ENCODE measurements at regions not wholly inside any gene's neighbourhood (a gene's known extent, or its start where the extent isn't known, plus 50 kb on each side); places are given as distances from the start of the nearest gene placed in this dataset.
"Not testable (repeated sequence)": the region's sequence is repeated elsewhere in the genome, so short reads cannot be mapped to it uniquely, and the experiment has no call there.

DNA sequence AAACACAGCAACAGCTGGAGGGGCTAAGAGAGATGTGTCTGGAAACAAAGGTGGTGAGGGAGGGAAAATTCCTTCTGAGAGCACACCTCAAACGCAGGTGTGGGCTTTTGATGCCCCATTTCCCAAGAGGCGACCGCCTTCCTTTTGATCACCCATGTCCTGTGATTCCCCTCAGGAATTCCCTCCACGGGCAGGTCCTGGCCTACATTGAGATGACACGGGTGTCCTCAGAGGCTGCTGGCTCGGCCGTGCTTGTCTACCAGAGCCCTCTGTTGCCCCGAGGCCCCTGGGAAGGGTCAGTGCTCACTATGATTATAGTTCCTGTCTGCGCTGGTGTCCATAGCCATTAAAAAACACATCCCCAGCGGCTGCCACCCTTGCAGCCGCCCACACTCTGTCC is 242.6 kb downstream of the TFAP2C start:
- DNase-seq (ENCODE audit: low read depth in 2 of 2): no peak

DNA sequence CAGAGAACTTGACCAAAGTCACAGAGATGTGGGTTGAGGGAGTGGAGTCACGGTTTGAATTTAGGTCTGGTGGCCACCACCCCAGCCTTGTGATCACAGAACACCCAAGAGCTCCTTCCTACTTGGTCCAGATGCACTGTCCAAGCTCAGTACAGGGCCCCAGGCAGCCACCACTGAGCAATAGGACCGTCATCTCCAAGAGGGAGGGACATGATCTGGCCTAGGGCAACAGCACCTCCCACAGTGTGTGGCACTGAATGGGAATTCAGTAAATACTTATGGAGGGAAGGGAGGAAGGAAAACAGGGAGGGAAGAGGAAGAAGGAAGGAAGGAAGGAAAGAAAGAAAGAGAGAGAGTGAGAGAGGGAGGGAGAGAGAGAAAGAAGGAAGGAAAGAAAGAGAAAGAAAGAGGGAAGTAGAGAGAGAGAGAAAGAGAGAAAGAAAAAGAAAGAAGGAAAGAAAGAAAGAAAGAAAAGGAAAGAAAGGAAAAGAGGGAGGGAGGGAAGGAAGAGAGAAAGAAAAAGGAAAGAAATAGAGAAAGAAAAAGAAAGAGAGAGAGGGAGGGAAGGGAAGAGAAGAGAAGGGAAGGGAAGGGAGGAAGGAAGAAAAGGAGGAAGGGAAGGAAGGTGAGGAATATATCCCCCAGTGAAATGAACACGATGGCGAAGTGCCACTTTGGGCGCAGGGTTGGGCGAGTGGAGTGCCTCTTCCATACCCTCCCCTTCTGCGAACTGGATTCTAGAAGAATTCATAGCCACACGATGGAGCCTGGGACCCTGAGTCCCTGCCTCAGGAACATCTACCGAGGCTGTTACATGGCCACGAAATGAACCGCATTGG is 243.7 kb downstream of the TFAP2C start:
- DNase-seq (ENCODE audit: low read depth in 2 of 2): no peak

DNA sequence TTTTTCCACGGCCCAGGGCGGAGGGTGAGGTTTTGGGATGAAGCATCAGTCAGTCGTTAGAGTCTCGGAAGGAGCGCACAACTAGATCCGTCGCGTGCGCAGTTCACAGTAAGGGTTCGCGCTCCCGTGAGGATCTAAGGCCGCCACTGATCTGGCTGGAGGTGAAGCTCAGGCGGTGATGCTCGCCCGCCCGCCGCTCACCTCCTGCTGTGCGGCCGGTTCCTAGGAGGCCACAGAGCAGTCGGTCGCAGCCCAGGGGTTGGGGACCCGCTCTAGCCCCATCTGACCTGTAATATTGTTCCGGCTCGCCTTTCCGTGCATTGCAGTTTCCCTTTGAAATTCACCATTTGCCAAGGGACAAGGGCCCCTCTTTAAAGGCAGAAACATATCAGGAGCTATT is 244.7 kb downstream of the TFAP2C start:
- no peak for DNase-seq (ENCODE audit: low read depth in 2 of 2)

DNA sequence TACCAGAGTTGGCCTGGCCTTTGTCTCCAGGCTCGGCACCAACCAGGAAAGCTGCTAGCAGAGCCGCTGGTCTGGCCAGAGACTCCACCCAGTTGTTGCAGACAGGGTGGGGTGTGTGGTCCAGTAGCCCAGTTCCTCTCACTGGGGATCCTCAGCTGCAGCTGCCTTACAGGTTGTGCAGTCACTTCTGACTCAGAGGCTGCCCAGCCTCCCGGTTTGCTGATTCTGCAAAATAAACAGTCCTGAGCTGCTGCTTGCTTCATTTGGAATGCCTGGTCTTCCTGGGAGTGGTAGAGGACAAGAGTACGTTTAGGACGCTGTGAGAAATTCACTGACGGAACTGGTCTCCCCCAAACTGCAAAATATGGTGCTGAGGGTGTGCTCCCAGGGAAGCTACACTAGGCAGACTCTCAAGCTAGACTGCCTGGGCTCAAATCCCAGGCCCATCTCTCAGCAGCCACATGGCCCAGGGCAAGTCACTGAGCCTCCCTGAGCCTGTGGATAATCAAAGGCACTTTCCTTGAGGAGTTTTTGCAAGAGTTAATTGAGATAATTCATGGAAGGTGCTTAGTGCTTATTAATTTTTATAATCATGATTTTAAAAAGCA is 246.1 kb downstream of the TFAP2C start:
- DNase-seq (ENCODE audit: low read depth in 2 of 2): peak in 1 of 2 donors; percentile 8

DNA sequence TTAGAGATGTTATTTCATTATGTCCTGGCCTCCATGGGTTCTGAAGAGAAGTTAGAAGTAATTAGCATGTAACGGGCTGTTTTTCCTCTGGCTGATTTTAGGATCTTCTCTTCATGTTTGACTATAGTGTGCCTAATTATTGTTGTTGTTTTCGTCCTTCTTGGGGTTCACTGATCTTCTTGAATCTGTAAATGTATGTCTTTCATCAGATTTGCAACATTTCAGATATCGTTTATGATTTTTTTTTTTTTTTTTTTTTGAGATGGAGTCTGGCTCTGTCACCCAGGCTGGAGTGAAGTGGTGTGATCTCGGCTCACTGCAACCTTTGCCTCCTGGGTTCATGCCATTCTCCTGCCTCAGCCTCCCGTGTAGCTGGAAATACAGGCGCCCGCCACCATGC is 246.7 kb downstream of the TFAP2C start:
- no peak for DNase-seq (ENCODE audit: low read depth in 2 of 2)

DNA sequence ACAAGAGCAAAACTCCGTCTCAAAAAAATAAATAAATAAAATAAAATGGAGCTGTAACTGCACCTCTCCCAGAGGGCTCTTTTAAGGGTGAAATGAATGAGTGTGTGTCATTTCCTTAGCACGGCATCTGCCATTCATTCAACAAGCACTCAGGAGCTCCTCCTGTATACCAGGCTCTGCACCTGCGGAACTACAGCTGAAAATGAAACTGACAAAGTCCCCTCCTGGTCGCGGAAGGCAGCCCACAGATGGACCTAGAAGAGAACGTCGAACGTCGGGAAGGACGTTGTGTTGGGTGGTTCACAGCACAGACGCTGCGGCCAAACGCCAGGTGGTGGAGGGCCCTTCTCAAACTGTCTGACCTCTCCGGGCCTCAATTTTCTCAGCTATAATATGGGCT is 256.4 kb downstream of the TFAP2C start:
- DNase-seq (ENCODE audit: low read depth in 2 of 2): no peak

DNA sequence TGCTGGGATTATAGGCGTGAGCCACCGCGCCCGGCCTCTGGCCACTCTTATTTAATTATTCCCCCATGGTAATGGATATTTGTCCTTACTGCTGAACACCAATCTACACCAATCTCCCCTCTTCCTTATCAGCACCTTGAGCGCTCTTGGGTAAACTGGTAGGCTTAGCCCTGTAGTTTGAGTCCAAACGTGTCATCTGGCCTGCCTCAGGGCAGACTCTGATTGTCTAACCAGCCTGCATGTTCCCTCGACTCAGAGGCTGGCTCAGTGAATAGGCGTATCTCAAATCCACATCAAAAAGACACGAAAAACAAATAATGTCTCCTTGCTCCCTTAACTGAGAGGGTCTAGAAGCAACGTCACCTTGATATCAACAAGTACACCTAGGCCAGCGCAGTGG is 260.9 kb downstream of the TFAP2C start:
- DNase-seq (ENCODE audit: low read depth in 2 of 2): no peak

DNA sequence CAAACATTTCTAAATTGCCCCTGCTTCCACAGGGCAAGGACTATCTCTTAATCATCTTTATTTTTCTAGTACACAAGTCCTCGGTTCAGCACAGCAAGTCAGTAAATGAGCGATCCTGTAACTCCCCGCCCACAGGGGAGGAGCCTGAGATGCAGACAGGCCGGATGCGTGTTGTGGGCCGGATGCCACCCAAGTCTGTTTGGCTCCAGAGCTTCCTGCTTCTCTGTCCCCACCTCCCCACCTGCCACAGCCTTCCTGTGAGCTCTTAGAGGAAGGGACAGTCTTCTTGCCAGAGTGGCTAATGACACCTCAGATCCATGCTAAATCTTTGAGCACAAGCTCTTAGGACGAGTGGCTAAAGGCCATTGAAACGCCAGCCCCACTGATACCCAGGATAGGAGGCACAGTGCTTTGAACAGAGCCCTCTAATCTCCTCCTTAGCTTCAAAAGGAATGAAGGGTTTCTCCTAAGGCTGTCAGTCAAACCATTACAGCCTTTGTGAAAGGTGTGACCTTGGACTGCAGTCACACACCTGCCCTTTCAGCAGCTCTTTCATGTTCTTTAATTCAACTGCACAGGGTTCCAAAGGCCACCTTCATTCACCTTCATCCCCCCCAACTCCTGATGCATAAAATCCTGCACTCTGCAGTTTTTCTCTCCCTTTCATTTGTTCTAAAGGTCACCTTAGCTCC is 264.3 kb downstream of the TFAP2C start:
- DNase-seq (ENCODE audit: low read depth in 2 of 2): peak in 1 of 2 donors; percentile 4

DNA sequence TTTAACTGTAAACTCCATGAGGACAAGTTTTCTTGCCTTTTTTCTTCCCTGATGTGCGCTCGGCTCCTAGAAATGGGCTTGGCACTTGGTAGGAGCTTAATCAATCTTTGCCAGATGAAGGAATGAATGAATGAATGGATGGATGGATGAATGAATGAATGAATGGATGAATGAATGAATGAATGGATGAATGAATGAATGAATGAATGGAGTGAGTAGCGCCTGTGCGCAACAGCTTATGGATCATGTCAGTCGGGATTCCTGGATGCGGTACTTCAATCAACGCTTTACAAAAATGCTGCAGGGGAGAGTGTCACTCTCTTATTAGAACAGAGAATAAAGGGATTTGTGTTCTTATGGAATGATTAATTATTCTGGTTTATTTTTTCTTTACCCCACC is 267.3 kb downstream of the TFAP2C start:
- DNase-seq (ENCODE audit: low read depth in 2 of 2): no peak

DNA sequence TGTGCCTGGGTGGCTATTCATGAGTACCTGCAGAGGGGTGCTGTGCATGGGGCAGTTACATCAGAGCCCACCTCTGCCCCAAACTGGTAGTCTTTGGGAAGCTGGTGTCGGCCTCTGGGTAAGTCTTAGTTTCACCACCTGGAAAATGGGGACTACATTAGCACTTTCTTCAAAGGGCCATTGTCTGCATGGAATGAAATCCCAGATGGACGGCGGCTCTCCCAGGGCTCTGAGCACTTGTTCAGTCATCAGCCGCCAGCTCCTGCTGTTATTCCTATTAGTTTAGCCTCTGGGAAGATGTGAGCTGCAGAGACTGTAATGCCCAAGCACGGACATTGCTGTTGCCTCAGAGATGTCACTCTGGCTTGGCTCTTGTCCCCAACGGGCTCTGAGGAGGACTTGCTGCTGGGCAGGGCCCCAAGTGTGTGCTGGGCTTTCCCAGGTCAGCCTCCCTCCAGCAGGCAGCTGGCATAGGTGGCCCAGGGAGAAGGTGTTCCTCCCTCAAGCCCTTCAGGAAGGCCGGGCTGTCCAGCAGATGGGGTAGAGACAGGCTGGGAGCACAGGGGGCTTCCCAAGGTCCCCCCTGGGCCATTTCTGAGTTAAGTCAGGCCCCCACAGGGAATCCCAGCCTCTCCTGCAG is 268.3 kb downstream of the TFAP2C start:
- no peak for DNase-seq (ENCODE audit: low read depth in 2 of 2)

DNA sequence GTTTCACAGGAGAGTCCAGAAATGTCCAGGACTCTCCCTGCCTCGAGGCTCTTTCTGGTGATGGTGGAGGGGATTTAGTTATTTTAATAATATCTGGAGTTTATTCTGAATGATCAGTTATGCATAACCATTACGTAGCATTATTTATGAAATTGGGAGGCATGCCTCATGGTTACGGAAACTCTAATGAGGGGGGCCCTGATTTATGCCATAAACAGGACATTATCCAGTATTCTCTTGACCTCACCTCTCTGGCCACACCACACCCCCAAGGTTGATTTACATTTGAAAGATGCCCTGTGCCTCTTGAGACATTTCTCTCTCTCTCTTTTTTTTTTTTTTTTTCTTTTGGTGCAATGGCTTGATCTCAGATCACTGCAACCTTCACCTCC is 268.8 kb downstream of the TFAP2C start:
- DNase-seq (ENCODE audit: low read depth in 2 of 2): no peak

DNA sequence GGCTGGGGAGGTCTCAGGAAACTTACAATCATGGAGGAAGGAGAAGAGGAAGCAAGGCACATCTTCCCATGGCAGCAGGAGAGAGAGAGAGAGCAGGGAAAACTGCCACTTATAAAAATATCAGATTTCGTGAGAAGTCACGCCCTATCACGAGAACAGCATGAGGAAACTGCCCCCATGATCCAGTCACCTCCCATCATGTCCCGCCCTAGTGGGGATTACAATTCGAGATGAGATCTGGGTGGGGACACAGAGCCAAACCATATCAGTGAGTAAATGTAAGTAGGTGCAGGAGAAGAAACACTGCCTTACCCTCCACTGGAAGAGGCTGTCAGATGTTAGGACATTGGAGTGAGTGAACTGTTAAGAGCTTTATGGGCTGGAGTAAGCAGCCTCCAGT is 270.4 kb downstream of the TFAP2C start:
- no peak for DNase-seq (ENCODE audit: low read depth in 2 of 2)

DNA sequence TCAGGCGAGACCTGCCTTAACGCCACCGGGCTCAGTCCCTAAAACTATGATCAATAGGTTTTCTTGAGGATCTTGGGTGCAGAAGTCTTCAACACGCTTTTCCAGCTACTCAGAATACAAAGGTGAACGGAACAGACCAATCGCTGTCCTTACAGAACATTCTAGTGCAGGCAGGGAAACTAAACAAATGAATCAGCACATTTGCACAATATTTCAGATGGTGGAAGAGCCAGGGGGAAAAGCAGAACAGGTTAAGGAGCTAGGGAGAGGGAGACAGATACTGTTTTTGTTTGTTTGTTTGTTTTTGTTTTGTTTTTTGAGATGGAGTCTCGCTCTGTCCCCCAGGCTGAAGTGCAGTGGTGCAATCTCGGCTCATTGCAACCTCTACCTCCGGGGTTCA is 271.1 kb downstream of the TFAP2C start:
- no peak for DNase-seq (ENCODE audit: low read depth in 2 of 2)

DNA sequence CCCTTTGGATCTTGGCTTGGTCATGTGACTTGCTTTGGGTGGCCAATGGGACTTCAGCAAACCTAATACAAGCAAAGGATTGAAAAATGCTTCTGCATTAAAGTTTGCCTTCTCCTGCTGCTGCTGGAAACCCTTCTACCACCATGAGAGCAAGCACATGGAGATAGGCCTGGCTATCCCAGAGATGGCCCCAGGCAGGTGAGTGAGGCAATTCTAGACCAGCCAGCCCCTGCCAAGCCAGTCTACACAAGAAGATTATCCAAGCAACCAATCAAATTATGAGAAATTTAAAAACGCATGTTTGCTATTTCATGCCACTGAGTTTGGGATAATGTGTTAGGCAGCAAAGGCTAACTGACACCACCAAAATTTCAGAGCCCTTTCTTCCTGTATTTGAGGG is 274.3 kb downstream of the TFAP2C start:
- no peak for DNase-seq (ENCODE audit: low read depth in 2 of 2)

DNA sequence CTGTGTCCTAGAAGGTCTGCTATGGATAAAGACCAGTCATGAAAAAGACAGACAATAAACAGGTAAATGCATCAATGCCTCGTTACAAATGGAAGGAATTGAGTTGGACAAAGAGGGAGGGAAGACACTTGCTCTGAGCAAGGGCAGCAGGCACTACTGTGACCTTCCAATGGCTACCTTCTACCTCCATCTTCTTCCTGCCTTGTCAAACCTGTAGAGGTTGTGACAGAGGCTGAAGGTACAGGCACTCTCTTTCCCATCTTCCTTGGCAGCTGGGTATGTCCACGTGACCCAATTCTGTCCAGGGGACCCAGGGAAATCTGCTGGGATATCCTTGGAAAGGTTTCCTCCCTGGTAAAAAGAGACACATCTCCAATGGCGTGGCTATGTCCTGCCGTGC is 274.8 kb downstream of the TFAP2C start:
- DNase-seq (ENCODE audit: low read depth in 2 of 2): no peak

DNA sequence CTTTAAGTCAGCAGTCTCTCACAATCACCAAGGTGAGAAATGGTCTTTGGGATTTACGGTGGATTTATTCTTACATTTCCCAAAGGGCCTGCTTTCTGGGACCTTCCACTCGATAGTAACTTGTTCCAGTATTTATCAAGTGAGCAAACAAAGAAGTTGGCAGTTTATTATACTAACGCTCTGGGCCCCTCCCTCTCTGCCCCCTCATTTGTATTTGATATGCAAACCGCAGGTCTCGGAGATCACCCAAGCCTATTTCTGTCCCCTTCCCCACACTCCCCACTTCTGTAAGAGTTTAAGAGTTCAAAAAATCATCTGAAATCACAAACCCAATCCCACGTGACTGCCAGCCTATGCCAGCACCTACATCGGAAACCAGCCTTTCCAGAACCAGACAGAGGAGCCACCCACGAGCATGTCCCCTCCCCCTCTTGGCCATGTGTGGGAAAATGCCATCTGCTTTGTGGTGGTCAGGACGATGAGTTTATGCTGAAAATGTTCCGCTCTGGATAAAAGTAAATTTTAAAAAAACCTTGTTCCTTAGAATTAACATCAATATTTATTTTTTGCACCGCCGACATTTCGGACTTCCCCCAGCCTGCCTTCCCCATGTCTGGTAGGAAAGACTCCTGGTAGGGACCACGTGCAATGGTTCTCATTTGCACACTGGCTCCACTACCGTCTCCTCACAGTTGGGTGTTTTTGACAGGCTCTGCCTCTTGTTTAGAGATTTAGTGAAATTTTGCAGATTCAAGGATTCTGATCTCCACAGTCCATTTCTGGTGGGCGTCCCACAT is 281.0 kb downstream of the TFAP2C start:
- no peak for DNase-seq (ENCODE audit: low read depth in 2 of 2)

DNA sequence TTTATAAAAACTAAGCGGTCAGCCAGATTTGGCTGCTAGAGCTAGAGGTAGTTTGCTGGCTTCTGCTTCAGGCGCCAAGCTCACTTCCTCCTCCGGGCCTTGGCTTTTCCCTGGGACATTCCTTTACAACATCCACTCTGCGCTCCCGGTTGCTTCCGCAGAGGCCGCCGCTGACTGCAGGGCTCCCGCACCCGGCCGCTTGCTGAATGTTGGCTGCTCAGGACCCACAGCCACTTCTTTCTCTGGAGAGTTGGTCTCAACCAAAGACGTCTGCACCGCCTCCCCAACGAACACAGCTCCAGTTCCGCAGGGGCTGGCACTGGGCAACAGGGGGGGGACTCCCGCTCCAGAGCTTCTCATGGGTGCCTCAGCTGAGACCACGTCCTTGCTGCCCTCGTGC is 282.8 kb downstream of the TFAP2C start:
- DNase-seq (ENCODE audit: low read depth in 2 of 2): no peak

DNA sequence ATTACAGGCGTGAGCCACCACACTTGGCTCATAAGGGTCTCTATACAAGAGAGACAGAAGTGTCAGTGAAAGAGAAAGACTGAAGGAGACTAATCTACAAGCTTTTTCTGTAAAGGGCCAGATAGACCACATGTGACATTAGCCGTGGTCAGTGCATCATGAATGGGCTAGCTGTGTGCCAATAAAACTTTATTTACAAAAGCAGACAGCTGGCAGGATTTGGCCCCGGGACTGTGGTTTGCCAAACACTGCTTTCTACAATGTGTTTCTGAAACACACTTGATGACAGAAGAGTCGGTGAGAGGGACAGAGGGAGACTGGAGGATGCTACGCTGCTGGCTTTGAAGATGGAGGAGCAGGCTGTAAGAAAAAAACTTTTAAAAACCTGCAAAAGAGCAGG is 285.4 kb downstream of the TFAP2C start:
- no peak for DNase-seq (ENCODE audit: low read depth in 2 of 2)

DNA sequence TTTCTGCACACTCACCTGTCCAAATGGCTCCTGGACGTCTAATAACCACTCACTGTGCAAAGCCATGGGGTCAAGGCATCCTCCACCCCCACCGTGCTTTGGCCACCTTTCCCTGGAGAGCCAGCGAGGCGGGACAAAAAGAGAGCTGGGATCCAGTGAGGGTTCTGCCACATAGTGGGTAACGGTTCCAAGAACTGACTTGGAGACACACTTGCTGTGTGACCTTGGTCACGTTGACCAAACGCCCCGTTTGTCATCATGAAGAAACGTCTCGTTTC is 287.2 kb downstream of the TFAP2C start:
- DNase-seq (ENCODE audit: low read depth in 2 of 2): no peak

DNA sequence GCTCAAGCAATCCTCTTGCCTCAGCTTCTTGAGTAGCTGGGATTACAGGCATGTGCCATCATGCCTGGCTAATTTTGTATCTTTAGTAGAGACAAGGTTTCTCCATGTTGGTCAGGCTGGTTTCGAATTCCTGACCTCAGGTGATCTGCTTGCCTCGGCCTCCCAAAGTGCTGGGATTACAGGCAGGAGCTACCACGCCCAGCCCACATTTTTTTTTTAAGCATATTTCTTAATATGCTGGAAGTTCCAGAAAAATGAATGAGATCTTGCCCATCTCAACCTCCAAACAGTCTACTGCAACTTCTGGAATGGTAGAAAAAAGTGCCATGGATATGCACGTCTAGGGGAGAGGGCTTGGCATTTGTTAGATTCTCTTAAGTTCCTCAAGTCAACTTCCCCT is 290.9 kb downstream of the TFAP2C start:
- DNase-seq (ENCODE audit: low read depth in 2 of 2): not testable (repeated sequence)

DNA sequence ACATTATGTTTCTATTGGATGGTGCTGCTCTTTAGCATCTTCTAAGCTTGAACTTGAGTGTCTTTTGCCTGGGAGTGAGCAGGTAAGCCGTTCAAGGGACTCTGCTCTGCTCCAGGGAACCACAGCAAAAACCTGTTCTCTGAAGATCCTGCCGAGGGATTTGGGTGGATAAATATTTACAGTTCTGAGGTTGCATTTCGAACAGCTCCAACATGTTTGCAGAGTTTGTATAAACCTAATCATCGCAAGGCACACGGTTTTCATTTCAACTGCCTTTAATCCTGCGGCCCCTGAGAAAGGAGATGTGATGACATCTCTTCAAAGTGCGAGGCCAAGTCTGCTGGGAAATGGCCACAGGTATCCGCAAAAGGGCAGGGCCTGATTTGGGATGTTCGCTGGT is 293.4 kb downstream of the TFAP2C start:
- no peak for DNase-seq (ENCODE audit: low read depth in 2 of 2)

Measured in lung microvascular endothelial cell (primary cell).